ENCODE measurements at regions not wholly inside any gene's neighbourhood (a gene's known extent, or its start where the extent isn't known, plus 50 kb on each side); places are given as distances from the start of the nearest gene placed in this dataset. TPM values are rescaled to one million over a fixed set of nuclear protein-coding genes. Genes with fewer than 3 reads are reported as not detected.

DNA sequence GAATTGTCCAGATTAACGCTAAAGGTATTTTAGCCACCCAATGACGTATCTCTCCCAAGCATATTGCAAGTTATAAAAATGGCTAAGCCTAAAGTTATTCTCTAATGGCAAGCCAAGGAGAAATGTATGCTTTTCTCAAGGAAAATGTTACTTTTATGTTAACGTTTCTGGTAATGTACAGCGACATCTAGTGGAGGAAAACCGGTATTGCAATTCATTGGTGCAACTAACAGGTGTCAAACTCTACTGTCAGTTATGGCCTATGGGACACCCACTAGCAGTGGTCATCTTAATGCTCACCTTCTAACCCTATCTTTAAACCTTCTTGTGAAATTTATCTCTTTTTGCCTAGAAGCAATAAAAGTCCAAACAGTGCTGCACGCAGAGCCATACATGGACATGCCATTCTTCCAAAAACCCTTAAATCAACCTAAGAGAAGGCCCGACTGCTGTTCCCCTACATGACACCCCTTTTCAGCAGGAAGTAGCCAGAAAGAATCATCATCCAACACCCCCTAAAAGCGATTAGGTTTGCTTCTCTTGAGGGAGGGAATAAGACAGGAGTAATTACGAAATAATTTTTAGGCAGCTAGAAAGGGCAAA is 68.7 kb upstream of the LRIF1 start:
- DNase-seq (ENCODE audit: low read depth): peak; percentile 33
- peak; percentile 79 for TF ChIP-seq CTCF (IDR thresholded peaks at IDR 0.05; ENCODE audit: insufficient read depth, low read depth, low read length)
- no peak overlapping the region for H3K4me3 ChIP-seq (ENCODE audit: low read depth, low read length)

GRCh38 chr1:111030590-111030989 is 66.9 kb upstream of the LRIF1 start:
- peak; percentile 92 for TF ChIP-seq CTCF (IDR thresholded peaks at IDR 0.05; ENCODE audit: insufficient read depth, low read depth, low read length)
- H3K4me3 ChIP-seq (ENCODE audit: low read depth, low read length): no peak overlapping the region

GRCh38 chr1:111025109-111025508 is 61.4 kb upstream of the LRIF1 start:
- TF ChIP-seq CTCF (IDR thresholded peaks at IDR 0.05; ENCODE audit: insufficient read depth, low read depth, low read length): no peak
- DNase-seq (ENCODE audit: low read depth): no peak
- no peak overlapping the region for H3K4me3 ChIP-seq (ENCODE audit: low read depth, low read length)

More at GRCh38 chr1:111030590-111030989, 66.9 kb upstream of the LRIF1 start:
- peak; percentile 61 for DNase-seq (ENCODE audit: low read depth)

GRCh38 chr1:111015222-111015621 is 51.5 kb upstream of the LRIF1 start:
- DNase-seq (ENCODE audit: low read depth): no peak
- TF ChIP-seq CTCF (IDR thresholded peaks at IDR 0.05; ENCODE audit: insufficient read depth, low read depth, low read length): no peak
- no peak overlapping the region for H3K4me3 ChIP-seq (ENCODE audit: low read depth, low read length)

Small RNA genes in the stretch of these regions (small RNA-seq; reads per million reads assigned to genes)
- not detected for gene RNA5SP54

Data from fibroblast of villous mesenchyme (primary cell).